Fibroblast of peridontal ligament (primary cell): ENCODE measurements at regions not wholly inside any gene's neighbourhood (a gene's known extent, or its start where the extent isn't known, plus 50 kb on each side); places are given as distances from the start of the nearest gene placed in this dataset.

Experiments
- DNase-seq: peaks from one replicate; pipeline ENCODE4 v3.0.0-alpha.2; 2010; ENCODE audit errors: extremely low read depth

DNA sequence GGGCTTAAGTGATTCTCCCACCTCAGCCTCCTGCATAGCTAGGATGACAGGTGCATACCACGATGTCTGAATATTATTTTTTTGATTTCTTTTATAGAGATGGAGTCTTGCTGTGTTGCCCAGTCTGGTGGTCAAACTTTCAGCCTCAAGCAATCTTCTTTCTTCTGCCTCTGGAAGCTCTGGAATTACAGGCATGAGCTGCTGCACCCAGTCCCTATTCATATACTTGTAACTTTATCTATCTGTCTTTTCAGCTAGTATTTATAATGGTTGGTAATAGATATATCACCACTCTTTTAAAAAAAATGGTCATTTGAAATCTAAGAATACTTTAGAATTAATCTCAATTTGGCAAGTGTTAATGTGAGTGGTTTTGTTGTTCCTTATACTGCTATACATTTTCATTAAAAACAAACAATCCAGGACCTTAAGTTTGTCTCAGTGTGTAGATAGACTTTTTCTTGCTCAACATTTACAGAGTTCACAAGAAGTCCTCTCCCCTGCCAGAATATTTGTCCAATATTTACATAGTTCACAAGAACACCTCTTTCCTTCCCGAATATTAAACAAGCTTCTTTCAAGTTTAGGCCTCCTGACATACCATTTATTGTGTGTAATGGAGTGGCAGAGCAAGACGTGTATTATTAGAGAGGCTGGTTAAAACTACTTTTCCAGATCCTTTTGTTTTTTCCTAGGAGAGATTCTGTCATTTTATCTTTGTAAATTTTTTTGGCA lies 1197.4 kb upstream of the ADGRL3 start:
- no peak for DNase-seq

DNA sequence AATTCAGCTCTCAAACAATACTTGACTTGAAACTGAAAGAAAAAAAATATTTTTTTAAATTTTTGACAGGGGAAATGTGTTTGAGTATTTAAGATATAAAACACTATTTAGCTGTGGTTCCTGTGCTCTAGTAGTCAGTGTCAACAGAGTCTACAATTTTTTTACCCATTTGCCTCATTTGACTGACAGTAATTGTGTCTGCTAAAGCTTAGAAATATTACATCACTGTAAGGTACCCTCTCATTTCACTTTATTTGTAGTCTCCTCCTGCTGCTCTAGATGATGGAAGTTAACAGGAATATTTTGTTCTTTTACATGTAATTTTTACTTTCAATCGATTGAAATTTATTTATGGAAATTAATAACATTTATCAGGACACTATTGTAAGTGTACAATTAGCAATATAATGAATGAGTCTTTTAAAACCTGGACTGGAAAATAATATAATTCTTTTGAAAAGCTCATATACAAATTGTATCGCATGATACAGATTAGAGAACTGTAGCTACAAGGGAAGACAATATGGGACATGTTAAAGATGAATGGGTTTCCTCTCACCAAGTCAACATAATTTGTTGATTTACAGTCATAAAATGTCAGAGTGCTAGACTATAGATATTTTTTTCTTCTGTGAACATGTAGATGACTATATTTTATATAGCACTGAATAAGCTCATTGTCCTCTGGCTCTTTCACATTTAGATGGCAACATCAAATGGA lies 1186.5 kb upstream of the ADGRL3 start:
- DNase-seq = no peak

DNA sequence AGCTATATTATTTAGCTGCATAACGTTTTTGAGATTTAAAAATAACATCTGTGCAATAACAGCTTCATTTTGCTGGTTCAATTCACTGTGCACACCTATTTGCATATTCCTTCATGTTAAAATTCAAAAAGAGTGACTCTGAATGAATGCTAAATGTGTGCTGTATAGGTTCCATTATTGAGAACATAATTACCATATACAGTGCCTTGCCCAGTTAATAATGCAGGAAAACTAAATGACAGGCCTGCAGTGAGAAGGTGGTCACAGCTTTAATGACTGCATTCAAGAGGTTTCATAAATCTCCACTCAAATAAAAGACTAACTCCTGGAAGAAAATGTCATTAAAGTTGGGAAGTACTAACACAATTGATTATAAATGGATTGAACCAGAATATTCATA lies 1183.2 kb upstream of the ADGRL3 start:
- no peak for DNase-seq

DNA sequence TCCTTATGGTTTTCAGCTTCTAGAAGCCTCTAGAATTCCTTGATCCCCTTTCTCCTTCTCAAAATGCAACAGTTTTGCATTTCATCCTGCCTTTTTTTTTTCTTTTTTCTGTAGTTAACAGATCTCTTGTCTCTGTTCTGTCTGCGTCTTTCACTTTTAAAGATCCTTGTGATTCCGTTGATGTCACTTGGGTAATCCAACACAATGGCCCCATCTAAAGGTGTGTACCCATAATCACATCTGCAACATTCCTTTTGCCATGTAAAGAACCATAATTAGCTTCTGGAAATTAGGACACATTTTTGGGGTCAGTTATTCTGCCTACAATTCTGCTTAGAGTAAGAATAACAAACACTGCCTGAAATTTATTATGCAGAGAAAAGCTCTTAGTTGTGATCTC lies 1180.9 kb upstream of the ADGRL3 start:
- no peak for DNase-seq

DNA sequence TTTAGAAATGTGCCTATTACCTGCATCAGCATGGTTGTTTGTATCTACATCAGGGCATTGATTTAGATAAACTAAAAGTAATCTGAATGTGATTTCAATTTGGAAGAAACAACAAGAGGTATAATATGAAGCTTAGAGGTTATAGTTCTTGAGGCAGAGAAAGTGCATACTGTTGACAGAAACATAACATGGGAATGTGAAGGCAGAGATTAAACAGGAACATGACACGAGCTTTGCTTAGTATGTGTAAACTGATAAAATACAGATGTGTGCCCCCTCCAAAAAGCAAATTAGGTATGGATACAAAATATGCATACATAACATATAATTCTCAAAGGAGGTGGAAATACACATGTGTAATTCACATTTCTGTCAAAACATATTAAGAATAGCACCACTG lies 1180.2 kb upstream of the ADGRL3 start:
- DNase-seq = no peak

DNA sequence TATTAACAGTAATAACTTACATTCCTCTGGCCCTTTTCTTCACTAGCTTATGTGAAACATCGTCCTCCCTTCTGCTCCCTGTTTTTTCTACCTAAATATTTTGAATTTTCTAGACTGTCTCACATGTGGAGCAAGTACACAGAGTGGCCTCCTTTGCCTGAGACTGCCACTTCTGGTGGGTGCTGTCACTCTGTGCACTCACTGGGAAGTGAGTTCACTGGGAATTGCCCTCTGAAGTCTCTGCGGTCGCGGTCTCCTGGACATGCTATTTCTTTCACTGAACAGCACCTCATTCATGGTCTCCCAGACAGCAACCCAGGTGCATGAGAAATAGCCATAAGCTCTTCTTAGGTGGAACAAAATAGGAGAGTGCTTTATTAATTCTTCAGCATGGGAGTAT lies 1179.7 kb upstream of the ADGRL3 start:
- no peak for DNase-seq

DNA sequence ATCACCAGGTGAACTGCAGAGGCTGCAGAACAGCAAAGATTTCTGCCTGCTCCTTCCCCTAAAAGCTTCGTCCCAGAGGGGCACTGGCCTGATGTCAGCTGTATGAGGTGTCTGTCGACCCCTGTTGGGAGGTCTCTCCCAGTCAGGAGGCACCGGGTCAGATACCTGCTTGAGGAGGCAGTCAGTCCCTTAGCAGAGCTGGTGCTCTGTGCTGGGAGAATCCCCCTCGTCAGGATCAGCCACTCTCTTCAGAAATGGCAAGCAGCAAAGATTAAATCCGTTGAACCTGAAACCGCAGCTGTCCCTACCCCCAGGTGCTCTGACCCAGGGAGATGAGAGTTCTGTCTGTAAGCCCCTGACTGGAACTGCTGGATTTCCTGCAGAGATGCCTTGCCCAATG lies 1166.3 kb upstream of the ADGRL3 start:
- DNase-seq = no peak

DNA sequence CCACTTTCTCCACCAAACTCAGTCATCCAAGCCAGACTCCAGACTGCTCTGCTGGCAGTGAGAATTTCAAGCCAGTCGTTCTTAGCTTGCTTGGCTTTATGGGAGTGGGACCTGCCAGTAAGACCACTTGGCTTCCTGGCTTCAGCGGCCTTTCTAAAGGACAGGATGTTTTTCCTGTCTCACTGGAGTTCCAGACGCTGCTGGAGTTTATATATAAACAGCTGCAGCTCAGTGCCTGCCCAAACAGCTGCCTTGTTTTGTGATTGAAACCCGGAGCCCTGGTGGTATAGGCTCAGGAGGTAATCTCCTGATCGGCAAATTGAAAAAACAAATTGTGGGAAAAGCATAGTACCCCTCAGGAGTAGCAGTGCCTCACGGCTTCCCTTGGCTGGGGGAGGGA lies 1165.8 kb upstream of the ADGRL3 start:
- DNase-seq = no peak

DNA sequence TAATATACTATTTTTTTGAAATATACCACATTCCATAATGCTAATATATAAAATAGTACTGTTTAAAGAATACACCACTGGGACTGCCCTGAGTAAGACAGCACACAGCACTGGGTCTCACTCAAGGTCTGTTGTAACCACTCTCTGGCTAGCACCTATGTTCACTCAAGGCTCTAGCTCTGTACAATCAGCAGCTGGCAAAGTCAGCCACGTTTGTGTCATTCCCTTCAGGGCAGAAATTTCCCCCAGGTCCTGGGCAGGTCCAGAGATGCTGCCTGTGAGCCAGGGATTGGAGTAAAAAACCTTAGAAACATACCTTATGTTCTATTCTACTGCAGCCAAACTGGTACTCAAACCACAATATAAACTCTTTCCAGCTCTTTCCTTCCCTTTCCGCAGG lies 1160.2 kb upstream of the ADGRL3 start:
- DNase-seq = no peak

DNA sequence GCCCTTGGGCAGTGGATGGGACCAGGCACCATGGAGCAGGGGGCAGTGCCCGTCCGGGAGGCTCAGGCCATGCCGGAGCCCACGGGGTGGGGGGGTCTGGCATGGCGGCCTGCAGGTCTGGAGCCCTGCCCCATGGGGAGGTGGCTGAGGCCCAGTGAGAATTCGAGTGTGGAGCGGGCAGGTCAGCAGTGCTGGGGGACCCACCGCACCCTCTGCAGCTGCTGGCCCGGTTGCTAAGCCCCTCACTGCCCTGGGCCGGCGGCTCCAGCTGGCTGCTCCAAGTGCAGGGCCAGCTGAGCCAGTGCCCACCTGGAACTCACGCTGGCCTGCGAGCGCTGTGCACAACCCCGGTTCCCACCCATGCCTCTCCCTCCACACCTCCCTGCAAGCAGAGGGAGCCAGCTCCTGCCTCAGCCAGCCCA lies 1157.9 kb upstream of the ADGRL3 start:
- DNase-seq = no peak

DNA sequence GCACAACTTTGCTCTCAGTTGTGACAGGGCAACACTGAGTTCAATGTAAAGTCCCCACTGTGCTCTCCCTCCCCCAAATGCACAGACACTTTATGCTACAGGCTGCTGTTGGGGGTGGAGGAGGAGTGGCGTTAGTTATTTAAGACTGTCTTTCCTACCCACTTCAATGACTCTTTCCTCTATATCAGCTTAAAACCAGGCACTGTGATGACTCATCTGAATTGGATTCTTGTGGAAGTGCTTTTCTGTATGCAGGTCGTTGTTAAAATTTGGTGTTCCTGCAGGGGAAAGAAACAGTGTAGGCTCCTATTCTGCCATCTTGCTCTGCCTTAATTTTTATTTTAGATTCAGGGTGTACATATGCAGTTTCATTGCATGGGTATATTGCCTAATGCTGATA lies 1157.2 kb upstream of the ADGRL3 start:
- DNase-seq = no peak

DNA sequence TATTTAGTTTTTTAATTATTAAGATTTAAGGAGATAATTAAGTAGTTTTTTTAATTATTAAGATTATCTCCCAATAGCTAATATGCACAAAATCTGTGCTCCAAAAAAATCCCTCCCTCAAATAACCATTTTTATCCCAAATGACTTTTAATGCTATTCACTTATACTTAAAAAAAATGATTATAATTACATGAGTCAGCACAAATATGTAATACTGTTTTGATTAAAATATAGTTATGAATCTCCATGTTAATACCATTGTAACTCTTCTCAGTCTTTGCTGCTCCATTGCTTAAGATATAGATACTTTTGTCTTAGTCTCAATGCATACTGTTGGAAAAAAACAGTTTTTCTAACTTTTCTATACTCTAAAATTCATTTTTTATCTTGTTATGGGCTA lies 1121.1 kb upstream of the ADGRL3 start:
- DNase-seq = no peak

DNA sequence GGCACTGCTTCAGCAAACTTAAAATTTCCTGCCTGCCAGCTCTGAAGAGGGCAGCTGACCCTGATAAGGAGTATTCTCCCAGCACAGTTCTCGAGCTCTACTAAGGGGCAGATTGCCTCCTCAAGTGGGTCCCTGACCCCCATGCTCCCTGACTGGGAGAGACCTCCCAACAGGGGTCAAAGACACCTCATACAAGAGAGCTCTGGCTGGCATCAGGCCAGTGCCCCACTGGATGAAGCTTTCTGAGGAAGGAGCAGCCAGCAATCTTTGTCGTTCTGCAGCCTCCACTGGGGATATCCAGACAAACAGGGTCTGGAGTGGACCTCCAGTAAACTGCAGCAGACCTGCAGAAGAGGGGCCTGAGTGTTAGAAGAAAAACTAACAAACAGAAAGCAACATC lies 1118.3 kb upstream of the ADGRL3 start:
- DNase-seq = no peak

DNA sequence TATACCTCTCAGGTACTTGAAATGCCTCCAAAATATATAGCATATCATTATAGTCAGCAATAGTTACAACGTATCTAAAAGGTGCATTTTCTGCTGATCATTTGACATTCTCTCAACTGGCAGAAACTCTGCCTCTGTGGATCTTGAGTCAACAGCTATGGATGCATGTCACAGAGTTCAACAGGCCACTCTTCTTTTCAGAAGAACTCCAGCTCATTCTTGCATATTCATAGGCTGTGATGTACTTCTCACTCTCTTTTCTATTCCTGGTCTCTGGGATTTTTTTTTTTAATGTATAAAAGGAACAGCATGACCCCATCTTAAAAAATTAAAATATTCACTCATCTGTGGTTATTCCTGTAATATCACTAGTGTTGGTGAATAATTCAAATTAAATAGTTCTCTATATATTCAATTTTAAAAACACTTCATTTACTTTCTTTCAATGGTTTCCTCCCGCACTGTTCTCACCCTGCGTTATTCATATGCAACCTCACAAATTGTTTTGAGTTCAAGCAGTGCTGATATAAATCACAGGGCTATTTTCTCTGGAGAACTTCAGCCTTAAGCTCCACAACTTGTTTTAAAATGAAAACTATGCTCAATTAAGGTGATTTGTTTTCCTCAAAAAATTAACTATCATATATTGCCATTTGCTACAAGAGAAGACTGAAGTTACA lies 1111.2 kb upstream of the ADGRL3 start:
- no peak for DNase-seq

DNA sequence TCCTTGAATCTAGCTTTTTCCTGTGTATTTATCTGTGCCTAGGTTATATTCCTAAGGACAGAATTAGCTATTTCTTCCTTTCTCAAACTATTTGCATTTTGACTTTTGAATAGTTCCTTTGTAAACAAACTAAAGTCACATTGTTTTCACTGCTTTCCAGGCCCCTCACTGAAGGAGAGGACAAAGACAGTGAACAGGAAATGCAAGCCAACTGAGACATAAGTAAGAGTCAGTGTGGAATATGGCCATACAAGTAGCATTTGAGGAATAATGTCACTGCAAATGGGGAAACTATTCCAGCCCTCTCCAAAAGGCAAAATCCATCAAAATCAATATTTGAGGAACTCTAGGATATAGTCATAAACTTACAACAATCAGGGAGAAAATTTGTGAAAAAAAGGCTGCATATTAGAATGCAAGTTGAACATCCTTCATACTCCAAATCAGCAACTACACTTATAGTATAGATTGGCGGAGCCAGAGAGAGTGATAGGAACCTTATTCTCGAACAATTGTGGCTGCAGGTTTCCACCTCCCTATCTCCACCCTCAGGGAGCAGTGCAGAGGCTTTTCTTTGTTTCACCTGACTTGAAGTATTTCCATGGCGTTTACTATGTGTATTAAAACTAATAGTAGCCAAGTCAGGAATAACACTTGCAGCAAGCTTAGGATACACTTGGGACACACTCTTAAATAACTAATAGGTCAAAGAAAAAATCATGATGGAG lies 1110.4 kb upstream of the ADGRL3 start:
- no peak for DNase-seq

DNA sequence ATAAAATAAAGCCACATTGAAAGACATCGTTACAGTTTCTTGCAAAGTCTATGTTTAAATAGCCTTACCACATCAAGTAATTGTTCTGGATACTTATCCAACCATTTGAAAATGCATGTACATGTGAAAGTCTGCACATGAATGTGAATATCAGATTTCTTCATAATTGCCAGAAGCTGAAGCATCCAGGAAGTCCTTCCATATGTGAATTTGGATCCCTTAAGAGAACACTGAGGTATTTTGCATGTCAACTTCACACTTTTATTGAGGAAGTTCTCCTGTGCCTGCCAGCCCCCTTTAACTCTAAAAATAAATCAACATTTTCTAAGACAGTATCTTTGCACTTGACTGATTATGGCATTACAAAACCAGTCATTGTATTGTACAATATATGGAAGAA lies 1103.5 kb upstream of the ADGRL3 start:
- no peak for DNase-seq

DNA sequence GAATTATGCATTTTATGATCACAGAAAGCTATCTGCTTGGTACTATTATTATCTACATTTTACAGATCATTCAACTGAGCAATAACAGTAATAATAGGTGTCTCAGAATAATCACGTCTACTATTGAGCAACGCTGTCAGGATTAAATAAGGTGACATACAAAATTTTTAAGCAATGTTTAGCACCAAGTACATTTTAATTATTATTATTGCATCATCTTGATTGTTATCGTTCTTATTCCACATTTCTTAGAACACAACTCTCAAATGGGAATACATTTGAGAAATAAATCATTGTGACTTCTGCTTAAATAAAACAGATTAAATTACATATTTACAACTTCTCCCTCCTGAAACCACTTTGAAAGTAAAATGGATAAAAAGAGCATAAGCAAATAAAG lies 1083.5 kb upstream of the ADGRL3 start:
- no peak for DNase-seq

DNA sequence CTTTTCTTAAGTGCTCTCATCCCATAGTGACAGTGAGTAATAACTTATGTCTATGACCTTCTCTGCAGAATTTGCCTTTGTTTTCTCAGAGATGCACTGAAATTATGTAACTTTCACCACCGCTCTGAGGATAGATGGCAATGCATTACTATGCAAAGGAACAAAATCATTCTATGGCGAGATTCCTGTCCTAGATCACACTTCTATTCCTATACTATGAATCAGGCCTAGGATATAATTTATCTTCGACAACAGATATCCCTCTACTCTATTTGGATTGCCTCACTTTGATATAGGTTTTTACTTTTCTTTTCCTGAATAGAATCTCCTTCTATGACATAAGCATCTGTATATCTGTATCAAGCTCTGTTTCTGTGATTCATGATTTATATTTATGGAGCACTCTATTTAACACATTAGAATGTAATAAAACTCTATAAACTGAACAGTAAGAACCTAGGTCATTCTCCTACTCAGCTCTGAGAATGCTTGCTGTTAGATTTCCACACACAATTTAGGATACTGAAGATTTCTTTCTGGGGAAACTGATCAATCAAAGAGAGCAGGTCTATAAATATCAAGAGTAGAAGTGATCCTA lies 1082.3 kb upstream of the ADGRL3 start:
- no peak for DNase-seq

DNA sequence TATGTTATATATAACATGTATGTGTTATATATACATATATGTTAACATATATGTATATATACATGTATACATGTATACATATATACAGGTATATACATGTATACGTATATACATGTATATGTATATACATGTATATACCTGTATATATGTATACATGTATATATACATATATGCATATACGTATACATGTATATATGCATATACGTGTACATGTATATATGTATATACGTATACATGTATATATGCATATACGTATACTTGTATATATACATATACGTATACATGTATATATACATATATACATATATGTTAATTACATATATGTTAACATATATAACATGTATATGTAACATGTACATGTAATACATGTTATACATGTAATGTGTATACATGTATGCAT lies 1077.3 kb upstream of the ADGRL3 start:
- DNase-seq = no peak

DNA sequence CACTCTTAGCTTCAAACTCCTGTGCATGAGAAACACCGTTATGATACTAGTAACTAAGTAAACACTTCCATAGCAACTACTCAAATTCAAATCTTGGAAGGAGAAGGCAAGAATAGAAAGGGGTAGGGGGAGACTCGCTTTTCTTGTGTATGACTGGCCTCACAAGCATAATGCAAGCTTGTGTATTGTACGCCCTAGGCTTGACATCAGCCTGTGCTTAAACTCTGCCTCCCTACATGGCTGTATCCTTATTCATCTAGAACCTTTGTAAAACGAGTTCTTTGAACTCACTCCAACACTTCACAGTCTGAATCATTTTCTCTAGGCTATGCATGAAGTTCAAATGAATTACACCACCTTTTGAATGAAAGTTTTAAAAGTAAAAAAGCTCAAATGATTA lies 1071.2 kb upstream of the ADGRL3 start:
- no peak for DNase-seq

DNA sequence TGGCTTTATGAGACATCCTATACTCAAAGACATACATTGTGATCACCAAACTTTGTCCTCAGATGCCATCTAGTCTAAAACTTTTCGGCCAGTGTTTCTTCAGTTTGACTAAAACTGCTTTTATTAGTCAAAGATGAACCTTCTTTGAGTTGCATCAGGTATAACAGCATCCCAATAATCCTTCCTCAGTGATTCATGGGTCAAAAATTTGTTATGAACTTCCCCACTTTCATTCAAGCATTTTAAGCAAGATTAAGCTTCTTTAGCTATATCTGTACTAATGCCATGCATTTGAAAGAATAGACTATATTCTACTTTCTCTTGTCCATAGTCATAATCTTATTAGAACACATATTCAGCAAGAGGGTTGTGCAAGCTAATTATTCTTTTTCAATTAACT lies 1070.4 kb upstream of the ADGRL3 start:
- no peak for DNase-seq

DNA sequence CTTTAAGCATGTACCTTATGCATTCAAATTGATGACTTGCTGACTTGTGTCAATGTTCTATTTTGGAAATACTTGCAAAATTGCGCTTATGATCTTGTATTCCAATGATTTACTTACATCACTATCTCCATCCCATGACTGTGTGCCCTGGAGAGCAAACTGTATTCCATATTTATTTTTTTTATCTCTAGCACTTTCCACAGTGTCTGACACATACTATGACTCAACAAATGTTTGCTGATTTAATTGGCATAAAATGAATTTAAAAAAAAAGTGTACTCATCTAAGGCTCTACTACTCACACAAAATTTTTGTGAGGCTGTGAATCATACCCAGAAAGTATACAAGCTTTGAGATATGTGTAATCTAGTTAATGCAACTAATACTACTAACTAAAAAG lies 1066.8 kb upstream of the ADGRL3 start:
- DNase-seq = no peak
